T47D (cell line): ENCODE measurements at regions not wholly inside any gene's neighbourhood (a gene's known extent, or its start where the extent isn't known, plus 50 kb on each side); places are given as distances from the start of the nearest gene placed in this dataset.

Source experiments
- DNase-seq, 2 experiments: peaks; one replicate each; pipeline versions ENCODE4 v3.0.0 to v3.0.0-alpha.2; 2011 to 2012; ENCODE audit warnings: low read depth in 1 of 2, low spot score in 1 of 2
- JUND ChIP-seq: IDR thresholded peaks from 2 replicates; pipeline ENCODE4 v1.6.1; 2012; ENCODE audit warnings: low read depth
- in situ Hi-C: cut with HindIII; loops from 2 replicates; pipeline ENCODE4 v1.10.0; 2016; ENCODE audit warnings: low sequenced_read_pairs, low pct_unique_long_range_greater_than_20kb

DNA sequence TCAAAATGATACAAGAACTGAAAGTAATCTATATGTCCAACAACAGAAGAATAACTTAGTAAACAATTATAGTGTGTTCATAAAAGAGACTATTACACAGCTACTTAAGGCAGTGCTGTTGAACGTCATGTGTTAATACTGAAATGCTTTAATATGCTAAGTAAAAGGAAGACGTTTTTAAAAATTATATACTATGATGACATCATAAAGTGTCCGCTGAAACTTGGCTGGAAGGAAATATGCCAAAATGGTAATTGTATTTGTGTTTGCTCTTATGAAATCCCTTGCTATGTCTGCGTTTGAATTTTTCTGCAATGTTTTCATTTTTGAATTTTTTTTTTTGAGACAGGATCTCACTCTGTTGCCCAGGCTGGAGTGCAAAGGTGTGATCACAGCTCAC is 679.3 kb downstream of the DHX35 start:
- no peak for DNase-seq
- TF ChIP-seq JUND, result no peak
- in situ Hi-C loops, result no loop called here

DNA sequence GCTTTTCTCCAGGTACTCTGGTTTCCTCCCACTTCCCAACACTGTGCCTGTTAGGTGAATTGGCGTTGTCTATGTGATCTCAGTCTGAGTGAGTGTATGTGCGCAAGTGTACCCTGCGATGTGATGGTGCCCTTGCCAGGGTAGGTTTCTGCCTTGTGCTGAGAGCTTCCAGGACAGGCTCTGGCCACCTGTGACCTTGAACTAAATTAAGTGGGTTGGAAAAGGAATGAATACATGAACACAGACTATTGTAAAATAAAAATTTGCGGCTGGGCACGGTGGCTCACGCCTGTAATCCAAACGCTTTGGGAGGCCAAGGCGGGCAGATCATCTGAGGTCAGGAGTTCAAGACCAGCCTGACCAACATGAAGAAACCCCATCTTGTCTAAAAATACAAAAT is 678.0 kb downstream of the DHX35 start:
- TF ChIP-seq JUND, result no peak
- in situ Hi-C loops, result no loop called here
- DNase-seq, result no peak

DNA sequence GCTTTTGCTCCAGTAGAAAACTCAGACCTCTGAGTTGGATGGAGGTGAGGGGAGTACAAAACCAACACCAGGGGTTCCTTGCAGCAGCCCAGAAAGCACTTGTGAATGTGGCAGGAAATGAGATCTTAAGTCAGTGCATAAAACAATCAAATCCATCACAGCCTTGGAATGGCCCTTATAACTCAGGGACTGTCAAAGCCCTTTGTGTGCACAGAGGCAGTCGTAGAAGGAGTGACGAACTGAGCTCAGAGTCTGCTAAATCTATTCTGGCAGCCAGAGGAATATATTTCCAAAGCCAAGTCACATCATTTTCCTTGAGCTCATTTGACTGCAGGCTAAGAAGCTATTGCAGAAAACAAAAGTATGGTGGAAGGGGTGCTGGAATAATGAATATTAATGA is 676.6 kb downstream of the DHX35 start:
- DNase-seq, result no peak
- no peak for TF ChIP-seq JUND
- in situ Hi-C loops, result no loop called here

DNA sequence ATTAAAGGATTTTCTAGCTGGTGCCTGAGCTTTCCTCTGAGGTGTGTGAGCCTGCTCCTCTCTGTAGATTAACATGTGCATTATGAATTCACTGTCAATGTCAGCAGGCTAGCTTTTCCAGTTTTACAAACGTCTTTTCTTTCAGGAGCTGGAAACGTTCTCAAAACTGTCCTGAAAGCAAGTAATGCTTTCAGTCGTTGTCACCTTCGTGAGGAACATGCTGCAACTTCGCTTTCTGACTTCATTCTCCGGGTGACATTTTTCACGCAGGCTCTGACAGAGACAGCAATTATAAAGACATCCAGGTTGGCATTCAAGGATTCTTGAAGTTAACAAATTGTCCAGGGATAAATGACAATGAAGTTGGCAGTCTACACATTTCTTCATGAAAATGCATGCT is 671.5 kb downstream of the DHX35 start:
- no peak for DNase-seq
- in situ Hi-C loops, result no loop called here
- no peak for TF ChIP-seq JUND

DNA sequence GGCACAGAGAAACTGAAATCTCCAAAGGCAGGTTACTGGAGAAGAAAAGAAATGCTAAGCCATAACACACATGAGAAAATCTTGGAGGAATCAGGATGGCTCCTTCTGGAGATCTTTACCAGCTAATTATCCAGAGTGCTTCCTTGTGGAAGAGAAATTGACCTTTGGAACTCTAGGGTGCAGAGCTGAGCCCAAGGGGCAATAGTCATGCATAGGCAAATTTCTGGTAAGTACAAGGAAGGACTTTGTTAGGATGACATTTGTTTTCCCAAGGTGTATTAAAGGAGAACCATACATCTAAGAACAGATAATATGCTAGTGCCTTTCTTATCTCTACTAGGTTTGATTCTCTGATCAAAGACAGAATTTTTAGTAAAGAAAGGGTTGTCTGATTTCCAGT is 670.6 kb downstream of the DHX35 start:
- in situ Hi-C loops, result no loop called here
- no peak for DNase-seq
- TF ChIP-seq JUND, result no peak

DNA sequence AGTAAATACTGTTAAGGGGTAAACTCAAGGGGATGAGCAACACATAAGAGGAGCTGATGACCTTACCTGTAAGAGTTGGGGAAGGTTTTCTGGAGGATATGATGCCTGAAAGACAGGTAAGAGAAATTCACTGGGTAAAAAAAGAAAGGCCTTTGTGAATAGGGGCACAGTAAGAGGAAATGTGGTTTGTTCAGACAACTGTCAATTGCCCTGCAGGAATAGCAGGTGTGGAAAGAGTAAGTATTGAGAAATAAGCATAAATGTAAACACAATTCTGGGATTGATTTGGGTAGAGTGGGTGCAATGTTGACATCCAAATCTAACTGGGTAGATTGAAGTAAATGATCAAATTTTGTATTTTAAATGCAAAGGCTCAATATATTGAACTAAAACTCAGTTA is 670.0 kb downstream of the DHX35 start:
- in situ Hi-C loops, result no loop called here

DNA sequence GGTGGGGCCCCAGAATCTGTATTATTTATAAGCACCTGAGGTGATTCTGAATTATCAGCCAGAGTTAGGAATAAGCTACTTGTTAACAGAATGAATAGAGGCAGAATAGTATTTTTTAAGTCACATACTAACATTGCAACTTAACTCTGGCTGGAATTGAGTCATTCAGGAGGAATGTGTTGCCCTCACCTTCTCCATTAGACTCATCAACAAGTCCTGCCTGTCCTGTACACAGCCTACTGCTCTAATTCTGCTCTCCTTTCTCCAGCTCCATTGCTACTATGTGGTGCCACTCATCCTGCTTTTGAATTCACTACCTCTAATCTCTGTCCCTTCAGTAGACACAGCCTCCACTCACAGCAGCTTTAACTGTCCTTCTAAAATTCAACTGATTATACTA is 669.4 kb downstream of the DHX35 start:
- no peak for TF ChIP-seq JUND
- no peak for DNase-seq
- in situ Hi-C loops, result no loop called here

More for the DNA sequence above, 670.0 kb downstream of the DHX35 start:
- DNase-seq, result no peak
- TF ChIP-seq JUND, result no peak

DNA sequence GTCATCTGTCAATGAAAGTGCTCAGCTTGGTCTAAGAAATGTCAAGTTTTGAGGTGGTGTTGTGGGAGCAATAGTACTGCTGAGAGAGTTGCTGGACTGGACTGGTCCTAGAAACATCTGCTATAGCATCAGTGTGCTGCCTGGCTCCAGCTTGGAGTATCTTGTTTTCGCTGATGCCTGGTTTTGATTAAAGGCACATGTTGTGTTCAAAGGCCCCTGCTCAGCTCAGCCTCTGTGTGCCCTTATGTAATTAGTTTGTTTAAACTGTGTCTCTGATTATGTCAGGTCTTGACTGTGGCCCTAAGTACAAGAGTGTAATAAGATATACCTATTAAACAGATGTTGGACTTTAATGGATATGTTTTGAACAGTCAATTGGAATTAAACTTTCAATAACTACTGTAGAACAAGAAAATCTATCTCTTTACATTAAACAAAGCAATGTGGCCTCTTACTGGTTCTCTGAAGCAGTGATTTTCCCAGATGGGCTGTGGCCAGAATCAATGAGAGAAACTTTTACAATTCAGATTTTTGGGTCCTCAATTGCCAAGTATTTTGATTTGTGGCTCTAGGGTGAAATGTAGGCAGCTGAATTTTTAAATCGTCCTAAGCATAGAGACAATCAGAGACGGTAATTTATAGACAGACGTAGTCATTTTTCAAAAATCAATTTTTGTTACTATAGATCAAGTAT is 668.2 kb downstream of the DHX35 start:
- no peak for DNase-seq
- no peak for TF ChIP-seq JUND
- in situ Hi-C loops, result no loop called here

DNA sequence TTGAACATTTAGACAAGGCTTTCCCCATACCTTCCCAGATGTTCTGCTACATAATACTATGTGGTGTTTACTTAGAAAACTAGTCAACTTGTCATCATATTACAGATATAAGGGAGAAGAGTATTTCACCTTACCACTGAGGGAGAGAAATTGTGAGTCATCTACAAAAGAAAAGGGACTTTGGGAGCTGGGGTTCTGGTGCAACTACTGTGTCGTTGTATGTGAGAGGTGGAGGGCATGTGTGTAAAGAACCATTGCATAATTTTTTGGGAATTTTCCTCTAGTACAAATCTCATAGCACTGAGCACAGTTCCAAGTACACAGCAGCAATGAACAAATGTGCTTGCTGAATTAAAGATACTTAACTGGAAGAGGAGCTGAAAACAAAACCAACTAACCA is 665.6 kb downstream of the DHX35 start:
- in situ Hi-C loops, result no loop called here
- TF ChIP-seq JUND, result no peak
- no peak for DNase-seq

DNA sequence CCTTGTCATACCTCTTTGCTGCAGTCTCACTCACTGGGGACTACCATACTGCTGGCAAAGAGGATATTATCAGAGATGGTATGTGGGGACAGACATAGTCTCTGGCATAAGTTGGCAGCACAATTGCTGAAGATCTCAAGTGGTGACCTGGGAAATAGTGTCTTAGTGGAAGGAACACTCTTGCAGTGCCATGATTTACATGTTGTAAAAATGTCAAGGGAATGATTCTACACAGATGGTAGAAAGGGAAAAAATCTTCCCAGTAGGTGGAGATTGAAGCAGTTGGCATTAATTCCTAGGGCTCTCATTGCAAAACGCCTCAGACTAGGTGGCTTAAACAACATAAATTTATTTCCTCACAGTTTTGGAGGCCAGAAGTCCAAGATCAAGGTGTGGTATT is 662.2 kb downstream of the DHX35 start:
- in situ Hi-C loops, result no loop called here
- no peak for DNase-seq
- TF ChIP-seq JUND, result no peak

DNA sequence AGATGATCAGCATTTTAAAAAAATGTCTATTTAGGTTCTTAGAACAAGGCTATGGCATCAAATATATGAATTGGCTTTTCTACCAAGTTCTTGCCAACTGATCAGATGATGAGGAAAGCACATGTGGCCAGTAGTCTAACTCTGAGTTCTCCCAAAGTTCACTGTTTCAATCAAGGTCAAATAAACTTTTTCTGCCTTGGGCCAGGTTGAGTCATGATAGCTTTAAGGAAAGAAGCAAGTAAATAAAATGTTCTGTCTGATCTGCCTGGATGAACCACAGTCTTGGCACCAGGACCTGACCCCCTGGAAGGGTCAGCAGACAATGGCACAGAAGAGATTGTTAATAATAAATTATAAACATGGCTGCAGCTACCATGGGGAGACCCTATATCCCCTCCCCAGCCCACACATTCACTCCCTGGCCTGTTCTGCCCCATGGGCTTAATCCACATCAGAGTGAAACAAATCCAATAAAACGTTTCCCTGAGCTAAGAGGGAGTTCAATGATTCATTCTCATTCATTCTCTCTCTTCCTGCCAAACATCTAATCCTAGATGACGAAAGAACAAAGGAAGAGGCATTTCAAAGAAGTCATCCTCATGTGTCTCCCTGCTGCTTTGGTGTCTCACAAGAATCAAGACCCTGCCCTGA is 661.6 kb downstream of the DHX35 start:
- no peak for DNase-seq
- in situ Hi-C loops, result no loop called here
- TF ChIP-seq JUND, result no peak

DNA sequence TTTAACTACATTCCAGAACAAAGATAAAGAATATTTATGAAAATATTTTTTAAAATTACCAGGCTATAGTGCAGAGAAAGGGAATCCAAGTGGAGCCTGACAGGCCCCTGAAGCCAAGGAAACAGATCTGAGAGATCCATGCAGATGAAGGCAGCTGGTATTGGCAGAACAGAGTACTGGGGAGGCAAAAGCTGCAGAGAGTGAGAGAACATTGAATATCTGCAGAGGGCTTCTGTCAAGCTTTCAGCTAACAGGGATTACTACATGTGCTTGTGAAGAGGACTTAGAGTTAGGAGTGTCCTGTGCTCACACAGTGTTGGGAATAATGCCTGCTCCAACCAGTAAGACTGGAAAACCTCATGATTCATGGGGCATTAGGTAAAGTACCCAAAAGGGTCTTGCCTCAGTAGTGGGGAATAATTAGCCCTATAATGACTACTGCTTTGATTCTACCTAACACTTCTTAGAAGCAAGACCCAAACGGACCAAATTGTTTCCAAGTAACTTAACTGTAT is 657.2 kb downstream of the DHX35 start:
- DNase-seq, result no peak
- no peak for TF ChIP-seq JUND
- in situ Hi-C loops, result no loop called here

DNA sequence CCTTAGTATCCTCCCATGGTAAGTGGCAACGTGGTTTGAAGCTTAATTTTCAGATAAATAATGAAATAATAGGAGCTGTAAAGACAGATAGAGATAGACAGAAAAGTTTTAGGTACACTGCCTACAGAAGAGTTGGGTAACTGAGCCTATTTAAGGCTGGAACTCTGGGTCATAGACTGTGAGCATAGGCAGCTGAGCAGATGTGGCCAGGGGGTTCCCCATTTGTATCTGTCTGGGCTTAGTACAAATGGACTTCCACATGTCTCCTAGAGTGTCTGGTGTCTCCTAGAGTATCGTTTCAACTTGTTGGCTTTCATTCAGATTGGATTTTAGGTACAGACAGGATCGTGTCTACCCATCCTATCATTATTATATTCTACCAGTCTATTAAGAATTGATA is 649.8 kb downstream of the DHX35 start:
- no peak for DNase-seq
- no peak for TF ChIP-seq JUND
- in situ Hi-C loops, result no loop called here
